T-helper 22 cell (primary cell): ENCODE measurements at regions not wholly inside any gene's neighbourhood (a gene's known extent, or its start where the extent isn't known, plus 50 kb on each side); places are given as distances from the start of the nearest gene placed in this dataset.
"Not testable (repeated sequence)": the region's sequence is repeated elsewhere in the genome, so short reads cannot be mapped to it uniquely, and the experiment has no call there.

Source experiments
- DNase-seq: peaks from one replicate; pipeline ENCODE4 v3.0.0-alpha.2; 2020; ENCODE audit warnings: low read depth

GRCh38 chr2:204363513-204363912 is 181.8 kb upstream of the PARD3B start:
- no peak for DNase-seq

GRCh38 chr2:204364860-204365535 is 180.3 kb upstream of the PARD3B start:
- no peak for DNase-seq

- DNase-seq, result no peak
Measured at GRCh38 chr2:204365811-204366210, 179.5 kb upstream of the PARD3B start.

- no peak for DNase-seq
Measured at GRCh38 chr2:204367466-204367865, 177.8 kb upstream of the PARD3B start.

- DNase-seq, result no peak
Measured at GRCh38 chr2:204370172-204370718, 175.0 kb upstream of the PARD3B start.

GRCh38 chr2:204373942-204374341 is 171.3 kb upstream of the PARD3B start:
- DNase-seq, result no peak

- no peak for DNase-seq
Measured at GRCh38 chr2:204380141-204380881, 165.0 kb upstream of the PARD3B start.

GRCh38 chr2:204386668-204387067 is 158.6 kb upstream of the PARD3B start:
- no peak for DNase-seq

- DNase-seq, result no peak
Measured at GRCh38 chr2:204389120-204389519, 156.2 kb upstream of the PARD3B start.

GRCh38 chr2:204389856-204390255 is 155.4 kb upstream of the PARD3B start:
- no peak for DNase-seq

GRCh38 chr2:204395539-204395938 is 149.7 kb upstream of the PARD3B start:
- no peak for DNase-seq

- DNase-seq, result no peak
Measured at GRCh38 chr2:204401114-204401513, 144.2 kb upstream of the PARD3B start.

- DNase-seq, result no peak
Measured at GRCh38 chr2:204407204-204408014, 137.9 kb upstream of the PARD3B start.

GRCh38 chr2:204412782-204413181 is 132.5 kb upstream of the PARD3B start:
- not testable (repeated sequence) for DNase-seq

GRCh38 chr2:204415406-204416181 is 129.7 kb upstream of the PARD3B start:
- DNase-seq, result no peak

- DNase-seq, result no peak
Measured at GRCh38 chr2:204416236-204416635, 129.0 kb upstream of the PARD3B start.

- no peak for DNase-seq
Measured at GRCh38 chr2:204425821-204426220, 119.5 kb upstream of the PARD3B start.

GRCh38 chr2:204428675-204429074 is 116.6 kb upstream of the PARD3B start:
- DNase-seq, result no peak

- DNase-seq, result no peak
Measured at GRCh38 chr2:204431529-204431928, 113.7 kb upstream of the PARD3B start.

- no peak for DNase-seq
Measured at GRCh38 chr2:204432196-204432595, 113.1 kb upstream of the PARD3B start.

GRCh38 chr2:204434660-204435462 is 110.4 kb upstream of the PARD3B start:
- DNase-seq, result no peak
